GM18505 (cell line): ENCODE measurements at regions not wholly inside any gene's neighbourhood (a gene's known extent, or its start where the extent isn't known, plus 50 kb on each side); places are given as distances from the start of the nearest gene placed in this dataset.

Experiments used
- ATAC-seq: cut with Tn5 transposase; IDR thresholded peaks from one replicate; pipeline ENCODE4 v1.9.1; 2021; ENCODE audit not compliant: unreplicated experiment
- POLR2A ChIP-seq: IDR thresholded peaks from 4 replicates; pipeline ENCODE4 v1.6.1; 2011; ENCODE audit warnings: borderline replicate concordance; ENCODE audit not compliant: insufficient read depth, insufficient read length; ENCODE audit errors: extremely low read depth

DNA sequence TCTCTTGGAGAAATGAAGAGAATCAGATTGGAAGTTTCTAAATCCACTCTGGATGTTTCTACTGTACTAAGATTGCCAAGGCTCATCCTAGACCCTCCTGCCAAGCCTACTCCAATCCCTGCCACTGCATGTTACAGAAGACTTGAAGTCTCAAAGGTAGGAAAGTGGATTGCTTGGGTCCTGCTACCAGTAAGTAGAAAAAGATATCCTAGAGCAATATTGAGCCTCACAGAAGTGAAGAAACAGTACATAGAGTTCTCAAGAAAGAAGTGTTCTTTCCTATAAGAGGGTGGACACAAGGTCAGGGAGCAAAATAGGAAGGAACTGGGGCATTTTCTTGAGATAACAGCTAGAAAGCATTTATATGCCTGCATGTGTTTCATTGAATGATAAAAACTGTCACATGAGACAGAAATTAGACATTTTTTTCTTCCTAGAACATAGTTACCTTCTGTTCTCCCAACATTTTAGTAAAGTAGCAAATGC lies 232.9 kb downstream of the RBM43 start:
- TF ChIP-seq POLR2A, result no peak
- no peak for ATAC-seq

GRCh38 chr2:151027151-151027550 lies 234.5 kb downstream of the RBM43 start:
- no peak for ATAC-seq
- no peak for TF ChIP-seq POLR2A

DNA sequence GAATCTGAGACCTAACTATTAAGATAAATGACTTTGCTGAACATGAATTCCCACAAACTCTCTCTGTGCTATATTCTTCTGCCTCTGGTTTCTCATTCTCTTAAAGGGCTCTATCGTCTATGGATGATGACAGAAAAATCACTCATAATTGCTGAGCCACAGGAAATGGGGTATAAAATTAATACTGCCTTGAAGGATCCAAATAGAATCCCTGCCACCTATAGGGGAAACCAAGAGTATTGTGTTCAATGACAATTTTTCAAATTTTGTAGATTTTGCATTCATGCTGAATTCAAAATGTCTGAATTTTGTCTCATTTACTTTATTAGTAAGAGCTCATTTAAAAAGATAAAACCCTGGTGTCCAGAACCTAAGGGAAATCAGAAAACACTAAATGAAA lies 235.8 kb downstream of the RBM43 start:
- no peak for TF ChIP-seq POLR2A
- no peak for ATAC-seq

DNA sequence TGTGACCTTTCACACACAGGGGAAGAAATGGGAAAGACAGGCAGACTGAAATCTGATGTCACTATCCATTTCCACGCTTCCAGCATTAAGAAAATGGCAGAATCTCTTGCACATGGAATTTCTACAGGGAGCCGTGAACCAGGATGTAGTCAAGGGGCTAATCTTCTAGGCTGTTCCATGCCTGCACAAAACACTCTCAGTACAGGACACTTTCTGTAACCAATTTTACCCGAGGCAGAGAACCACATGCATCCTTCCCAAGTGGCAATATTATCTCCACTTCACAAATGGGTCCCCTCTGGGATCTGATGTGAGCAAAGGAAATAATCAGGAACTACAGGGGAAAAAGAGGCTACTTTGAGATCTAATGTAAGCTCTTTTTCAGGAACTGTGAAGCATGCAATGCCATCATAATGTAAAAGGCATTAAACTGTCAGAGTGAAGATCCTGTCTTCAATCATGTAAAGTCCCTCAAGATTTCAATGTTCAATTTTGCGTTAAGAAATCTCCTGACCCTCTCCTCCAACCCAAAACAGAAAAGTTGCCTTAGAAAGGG lies 236.9 kb downstream of the RBM43 start:
- TF ChIP-seq POLR2A, result no peak
- ATAC-seq, result no peak

GRCh38 chr2:151021747-151022452 lies 239.8 kb downstream of the RBM43 start:
- no peak for ATAC-seq
- no peak for TF ChIP-seq POLR2A

DNA sequence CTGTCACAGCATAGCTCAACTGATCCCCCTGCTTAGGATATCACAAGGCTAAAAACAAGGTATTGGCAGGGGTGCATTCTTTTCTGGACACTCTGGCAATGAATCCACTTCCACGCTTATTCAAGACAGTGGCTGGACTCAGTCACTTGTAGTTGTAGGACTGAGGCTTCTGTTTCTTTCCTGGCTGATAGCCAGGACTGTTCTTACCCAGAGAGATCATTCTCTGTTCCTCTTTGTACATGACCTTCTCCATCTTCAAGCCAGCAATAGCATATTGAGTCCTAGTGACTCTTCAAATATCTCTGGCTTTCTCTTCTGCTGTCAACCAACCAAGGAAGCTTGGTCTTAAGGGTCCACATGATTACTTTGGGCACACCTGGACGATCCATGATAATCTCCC lies 241.3 kb downstream of the RBM43 start:
- no peak for TF ChIP-seq POLR2A

DNA sequence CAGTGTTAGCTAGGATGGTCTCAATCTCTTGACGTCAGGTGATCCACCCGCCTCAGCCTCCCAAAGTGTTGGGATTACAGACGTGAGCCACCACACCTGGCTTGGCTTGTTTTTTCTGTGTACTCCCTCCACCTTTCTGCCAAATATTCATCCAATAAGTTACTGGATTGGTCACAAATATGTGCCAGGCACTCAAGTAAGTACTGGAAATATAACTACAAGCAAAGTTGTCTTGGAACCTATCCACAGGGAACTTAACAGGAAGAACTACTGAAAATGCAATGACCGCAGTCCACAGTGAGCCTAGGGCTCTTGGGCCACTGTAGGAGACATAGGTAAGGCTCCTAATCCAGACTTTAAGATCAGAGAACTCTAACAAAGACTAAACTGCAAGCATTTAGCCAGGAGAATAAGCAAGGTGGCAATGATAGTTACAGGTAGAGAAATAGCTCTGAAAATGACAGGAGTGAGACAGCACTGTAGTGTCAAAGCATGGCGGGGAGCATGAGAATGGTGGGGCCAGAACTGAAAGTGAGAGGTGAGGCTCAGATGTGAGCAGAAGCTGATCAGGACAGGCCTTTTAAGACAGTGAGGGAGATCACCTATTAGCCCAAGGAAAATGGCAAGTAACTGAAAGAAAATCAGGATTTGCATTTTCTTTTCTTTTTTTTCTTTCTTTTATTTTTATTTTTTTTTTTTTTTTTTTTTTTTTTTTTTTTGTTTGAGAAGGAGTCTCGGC lies 252.1 kb downstream of the RBM43 start:
- ATAC-seq, result no peak
- no peak for TF ChIP-seq POLR2A

More for the DNA sequence above, 241.3 kb downstream of the RBM43 start:
- ATAC-seq, result peak; percentile 97

DNA sequence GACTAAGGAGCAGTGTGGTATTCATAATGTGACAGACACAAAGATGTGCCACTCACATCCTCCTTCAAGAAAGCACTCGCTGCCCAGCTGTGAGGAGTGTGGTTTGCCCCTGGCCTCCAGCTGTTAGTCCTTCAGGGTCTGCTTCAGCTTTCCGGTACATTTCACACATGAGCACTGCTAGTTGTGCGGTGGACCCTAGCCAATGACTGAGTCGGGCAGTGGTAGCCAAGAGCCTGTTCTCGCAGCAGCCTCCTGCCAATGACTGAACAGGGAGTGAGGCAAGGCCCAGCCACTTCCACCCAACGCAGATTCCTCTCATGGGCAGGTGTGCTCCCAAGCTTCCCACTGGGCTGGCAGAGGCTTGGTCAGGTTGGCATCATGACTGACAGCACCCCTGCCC lies 254.3 kb downstream of the RBM43 start:
- TF ChIP-seq POLR2A, result no peak
- ATAC-seq, result no peak

DNA sequence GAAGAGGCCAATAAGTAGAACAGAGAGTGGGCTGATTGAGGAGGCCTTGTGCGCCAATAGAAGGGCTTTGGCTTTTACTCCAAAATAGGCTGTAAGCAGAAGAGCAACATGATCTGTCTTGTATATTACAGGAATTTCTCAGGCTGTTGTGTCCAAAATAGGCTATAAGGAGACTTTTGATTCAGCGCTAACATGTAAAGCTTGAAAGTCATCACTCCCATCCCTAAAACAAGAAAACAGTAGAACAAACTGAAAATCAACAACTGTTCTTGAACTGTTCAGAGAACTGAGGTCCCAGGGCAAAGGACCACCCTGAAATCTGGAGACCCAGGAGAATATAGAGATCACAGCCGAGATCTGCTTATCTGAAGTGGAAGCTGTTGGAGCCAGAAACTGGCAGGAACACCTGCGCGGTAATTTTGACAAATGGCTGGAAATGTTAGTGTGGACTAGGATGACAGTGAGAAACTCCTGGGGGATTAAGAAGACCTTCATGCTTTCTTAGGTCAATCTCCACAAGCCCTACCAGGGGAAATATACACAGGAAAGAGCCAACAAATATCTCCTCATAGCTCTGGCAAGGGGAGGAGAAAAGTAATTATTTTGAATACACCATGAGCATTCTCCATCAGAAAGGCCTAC lies 258.6 kb downstream of the RBM43 start:
- no peak for TF ChIP-seq POLR2A
- ATAC-seq, result no peak

- no peak for ATAC-seq
These were observed 263.8 kb downstream of the RBM43 start for GRCh38 chr2:150997702-150998440.

GRCh38 chr2:150997066-150997465 lies 264.6 kb downstream of the RBM43 start:
- no peak for ATAC-seq

More at GRCh38 chr2:150997702-150998440, 263.8 kb downstream of the RBM43 start:
- no peak for TF ChIP-seq POLR2A

GRCh38 chr2:150994076-150994475 lies 267.6 kb downstream of the RBM43 start:
- no peak for TF ChIP-seq POLR2A
- no peak for ATAC-seq

More at GRCh38 chr2:150997066-150997465, 264.6 kb downstream of the RBM43 start:
- TF ChIP-seq POLR2A, result no peak

DNA sequence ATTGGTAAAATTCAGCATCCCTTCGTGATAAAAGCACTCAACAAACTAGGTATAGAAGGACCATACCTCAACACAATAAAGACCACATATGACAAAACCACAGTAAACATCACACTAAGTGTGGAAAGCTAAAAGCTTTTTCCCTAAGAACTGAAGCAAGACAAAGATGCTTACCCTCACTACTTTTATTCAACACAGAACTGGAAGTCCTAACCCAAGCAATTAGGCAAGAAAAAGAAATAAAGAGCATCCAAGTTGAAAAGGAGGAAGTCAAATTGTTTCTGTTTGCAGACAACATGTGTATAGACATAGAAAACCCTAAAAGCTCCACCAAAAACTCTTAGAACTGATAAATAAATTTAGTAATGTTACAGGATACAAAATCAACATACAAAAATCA lies 271.7 kb downstream of the RBM43 start:
- ATAC-seq, result no peak
- no peak for TF ChIP-seq POLR2A
